BLaER1 treated with 17β-estradiol and CSF1 and Interleukin-3, amounts not matched to agents 10 nM and 100 nM (cell line): ENCODE measurements at regions not wholly inside any gene's neighbourhood (a gene's known extent, or its start where the extent isn't known, plus 50 kb on each side); places are given as distances from the start of the nearest gene placed in this dataset.
A peak's percentile ranks its signal among the peaks of the same experiment; 100 is the strongest.

Source experiments
- H3K27ac ChIP-seq, 11 experiments: shearing (Covaris generic); formaldehyde crosslinking; 2 replicates each; pipeline ENCODE4 v1.8.1; 2022
- H3K27me3 ChIP-seq, 11 experiments: shearing (Covaris generic); formaldehyde crosslinking; 2 replicates each; pipeline ENCODE4 v1.8.1; 2022
- H3K36me3 ChIP-seq, 11 experiments: shearing (Covaris generic); formaldehyde crosslinking; 2 replicates each; pipeline ENCODE4 v1.8.1; 2022
- H3K4me1 ChIP-seq, 10 experiments: shearing (Covaris generic); formaldehyde crosslinking; 2 replicates each; pipeline ENCODE4 v1.8.1; 2022
- H3K4me2 ChIP-seq, 11 experiments: shearing (Covaris generic); formaldehyde crosslinking; 2 replicates each; pipeline ENCODE4 v1.8.1; 2022
- H3K4me3 ChIP-seq, 10 experiments: shearing (Covaris generic); formaldehyde crosslinking; 2 replicates each; pipeline ENCODE4 v1.8.1; 2022
- H3K9ac ChIP-seq, 11 experiments: shearing (Covaris generic); formaldehyde crosslinking; 2 replicates each; pipeline ENCODE4 v1.8.1; 2022
- H3K9me3 ChIP-seq, 11 experiments: shearing (Covaris generic); formaldehyde crosslinking; replicated peaks in 1 of 11; 2 replicates each; pipeline ENCODE4 v1.8.1; 2022
- H4K20me1 ChIP-seq, 11 experiments: shearing (Covaris generic); formaldehyde crosslinking; 2 replicates each; pipeline ENCODE4 v1.8.1; 2022
- Cebpa-rat ChIP-seq, 11 experiments: shearing (Covaris generic); IDR thresholded peaks; 2 replicates each; pipeline ENCODE4 v1.8.1; 2022

- TF ChIP-seq Cebpa-rat (IDR thresholded peaks at IDR 0.05), result no peak
- no peak overlapping the region for H3K4me2 ChIP-seq
- H3K9ac ChIP-seq, result no peak overlapping the region
- peaks cover 47 to 70% (median 63%) of the 10 kb centered on the region in 11 experiments for H3K27me3 ChIP-seq
- peaks cover 0 to 14% (median 5%) of the 10 kb centered on the region in 11 experiments; a peak in 15 of 22 replicates for H3K9me3 ChIP-seq
- H3K4me3 ChIP-seq, result no peak overlapping the region
- no peaks in the 10 kb centered on the region for H3K36me3 ChIP-seq
- H3K27ac ChIP-seq, result no peak overlapping the region
- no peaks in the 10 kb centered on the region for H3K4me1 ChIP-seq
- no peaks in the 10 kb centered on the region for H4K20me1 ChIP-seq
Observed at GRCh38 chrX:142052238-142052637, 148.5 kb downstream of the MAGEC1 start.

GRCh38 chrX:142043196-142043595 lies 139.5 kb downstream of the MAGEC1 start:
- Histone ChIP-seq H3K4me2 (no peak overlapping the region), H3K27me3 (peaks cover 48 to 98% (median 95%) of the 10 kb centered on the region in 11 experiments; a peak in 21 of 22 replicates)

GRCh38 chrX:142040906-142041305 lies 137.2 kb downstream of the MAGEC1 start:
- Histone ChIP-seq H4K20me1 (no peaks in the 10 kb centered on the region; a peak in 1 of 22 replicates), H3K36me3 (no peaks in the 10 kb centered on the region)

More at GRCh38 chrX:142043196-142043595, 139.5 kb downstream of the MAGEC1 start:
- H4K20me1 ChIP-seq, result no peaks in the 10 kb centered on the region; a peak in 2 of 22 replicates
- H3K4me1 ChIP-seq, result no peaks in the 10 kb centered on the region
- no peaks in the 10 kb centered on the region for H3K36me3 ChIP-seq
- H3K9me3 ChIP-seq, result peaks cover 0 to 26% (median 0%) of the 10 kb centered on the region in 11 experiments; a peak in 4 of 22 replicates
- no peak overlapping the region for H3K9ac ChIP-seq
- H3K4me3 ChIP-seq, result no peak overlapping the region
- no peak for TF ChIP-seq Cebpa-rat (IDR thresholded peaks at IDR 0.05)
- H3K27ac ChIP-seq, result no peak overlapping the region

GRCh38 chrX:142036116-142036515 lies 132.4 kb downstream of the MAGEC1 start:
- no peak for TF ChIP-seq Cebpa-rat (IDR thresholded peaks at IDR 0.05)
- Histone ChIP-seq H4K20me1 (no peaks in the 10 kb centered on the region; a peak in 1 of 22 replicates), H3K4me3 (no peak overlapping the region), H3K9me3 (peaks cover 0 to 26% (median 0%) of the 10 kb centered on the region in 11 experiments; a peak in 4 of 22 replicates), H3K27ac (no peak overlapping the region; a peak in 1 of 22 replicates), H3K9ac (no peak overlapping the region), H3K27me3 (peaks cover 38 to 88% (median 82%) of the 10 kb centered on the region in 11 experiments; a peak in 20 of 22 replicates), H3K4me1 (peaks cover 0 to 13% (median 0%) of the 10 kb centered on the region in 10 experiments; a peak in 2 of 20 replicates), H3K4me2 (0 out of 22 replicates have a peak overlapping the region, but pooled peaks of 1 of the 11 experiments have one; percentile 5), H3K36me3 (no peaks in the 10 kb centered on the region)

More at GRCh38 chrX:142040906-142041305, 137.2 kb downstream of the MAGEC1 start:
- Histone ChIP-seq H3K9ac (no peak overlapping the region), H3K4me1 (peaks cover 0 to 7% (median 0%) of the 10 kb centered on the region in 10 experiments; a peak in 1 of 20 replicates), H3K9me3 (peaks cover 0 to 27% (median 0%) of the 10 kb centered on the region in 11 experiments; a peak in 4 of 22 replicates), H3K27me3 (peaks cover 39 to 96% (median 90%) of the 10 kb centered on the region in 11 experiments; a peak in 21 of 22 replicates), H3K27ac (no peak overlapping the region), H3K4me2 (no peak overlapping the region), H3K4me3 (no peak overlapping the region)
- no peak for TF ChIP-seq Cebpa-rat (IDR thresholded peaks at IDR 0.05)

- Histone ChIP-seq H4K20me1 (no peaks in the 10 kb centered on the region), H3K4me3 (no peak overlapping the region), H3K9ac (peak overlapping the region in 1 of 11 experiments; percentile 14; a peak in 1 of 22 replicates), H3K4me2 (peak overlapping the region in 1 of 11 experiments; percentile 61; a peak in 2 of 22 replicates), H3K36me3 (no peaks in the 10 kb centered on the region), H3K4me1 (peaks cover 0 to 10% (median 0%) of the 10 kb centered on the region in 10 experiments; a peak in 2 of 20 replicates), H3K9me3 (peaks cover 6 to 23% (median 14%) of the 10 kb centered on the region in 11 experiments; a peak in 14 of 22 replicates), H3K27ac (peak overlapping the region in 2 of 11 experiments; percentile 55 to 74; a peak in 3 of 22 replicates), H3K27me3 (peaks cover 45 to 96% (median 78%) of the 10 kb centered on the region in 11 experiments)
- TF ChIP-seq Cebpa-rat (IDR thresholded peaks at IDR 0.05), result no peak
Observed at GRCh38 chrX:142005532-142005931, 101.8 kb downstream of the MAGEC1 start.

GRCh38 chrX:142002471-142002870 lies 98.8 kb downstream of the MAGEC1 start:
- TF ChIP-seq Cebpa-rat (IDR thresholded peaks at IDR 0.05), result no peak
- Histone ChIP-seq H3K4me1 (peaks cover 0 to 10% (median 0%) of the 10 kb centered on the region in 10 experiments; a peak in 2 of 20 replicates), H3K9ac (no peak overlapping the region), H3K4me3 (no peak overlapping the region), H4K20me1 (no peaks in the 10 kb centered on the region), H3K9me3 (peaks cover 6 to 23% (median 14%) of the 10 kb centered on the region in 11 experiments; a peak in 14 of 22 replicates), H3K27ac (no peak overlapping the region), H3K4me2 (no peak overlapping the region), H3K27me3 (peaks cover 57 to 96% (median 88%) of the 10 kb centered on the region in 11 experiments), H3K36me3 (no peaks in the 10 kb centered on the region)

- Histone ChIP-seq H3K4me3 (no peak overlapping the region), H3K27me3 (peaks cover 62 to 100% (median 91%) of the 10 kb centered on the region in 11 experiments), H3K36me3 (no peaks in the 10 kb centered on the region), H4K20me1 (no peaks in the 10 kb centered on the region), H3K4me2 (no peak overlapping the region), H3K9ac (no peak overlapping the region), H3K9me3 (peaks cover 6 to 23% (median 14%) of the 10 kb centered on the region in 11 experiments; a peak in 14 of 22 replicates), H3K27ac (no peak overlapping the region), H3K4me1 (peaks cover 0 to 10% (median 0%) of the 10 kb centered on the region in 10 experiments; a peak in 2 of 20 replicates)
- TF ChIP-seq Cebpa-rat (IDR thresholded peaks at IDR 0.05), result no peak
Observed at GRCh38 chrX:142001934-142002333, 98.2 kb downstream of the MAGEC1 start.

- Histone ChIP-seq H3K4me2 (no peak overlapping the region), H3K9me3 (no peaks in the 10 kb centered on the region), H3K36me3 (no peaks in the 10 kb centered on the region), H3K9ac (no peak overlapping the region), H4K20me1 (no peaks in the 10 kb centered on the region; a peak in 1 of 22 replicates), H3K27ac (no peak overlapping the region), H3K27me3 (peaks cover 48 to 97% (median 89%) of the 10 kb centered on the region in 11 experiments), H3K4me1 (no peaks in the 10 kb centered on the region), H3K4me3 (no peak overlapping the region)
- no peak for TF ChIP-seq Cebpa-rat (IDR thresholded peaks at IDR 0.05)
Observed at GRCh38 chrX:141989815-141990214, 86.1 kb downstream of the MAGEC1 start.

- H4K20me1 ChIP-seq, result no peaks in the 10 kb centered on the region; a peak in 1 of 22 replicates
- H3K4me3 ChIP-seq, result no peak overlapping the region
- H3K27ac ChIP-seq, result no peak overlapping the region
- H3K36me3 ChIP-seq, result no peaks in the 10 kb centered on the region
- peaks cover 49 to 98% (median 89%) of the 10 kb centered on the region in 11 experiments for H3K27me3 ChIP-seq
- no peaks in the 10 kb centered on the region for H3K9me3 ChIP-seq
- H3K4me1 ChIP-seq, result no peaks in the 10 kb centered on the region
- no peak overlapping the region for H3K9ac ChIP-seq
- H3K4me2 ChIP-seq, result no peak overlapping the region
- TF ChIP-seq Cebpa-rat (IDR thresholded peaks at IDR 0.05), result no peak
Observed at GRCh38 chrX:141989134-141989533, 85.4 kb downstream of the MAGEC1 start.
